NCI-H2081 (cell line): ENCODE measurements at regions not wholly inside any gene's neighbourhood (a gene's known extent, or its start where the extent isn't known, plus 50 kb on each side); places are given as distances from the start of the nearest gene placed in this dataset.
A peak's percentile ranks its signal among the peaks of the same experiment; 100 is the strongest.
"Not testable (repeated sequence)": the region's sequence is repeated elsewhere in the genome, so short reads cannot be mapped to it uniquely, and the experiment has no call there.

Source experiments
- DNase-seq, 2 experiments: peaks; one replicate each; lab custom pipeline; 2025; lab: John Stamatoyannopoulos, UW

GRCh38 chr2:2472044-2472443 lies 141.0 kb upstream of the MYT1L start:
- DNase-seq, result no peak

- no peak for DNase-seq
These were observed 135.5 kb upstream of the MYT1L start for GRCh38 chr2:2466534-2466933.

- peak; percentile 38 to 91 for DNase-seq
These were observed 133.6 kb upstream of the MYT1L start for GRCh38 chr2:2464643-2465042.

GRCh38 chr2:2464094-2464493 lies 133.0 kb upstream of the MYT1L start:
- no peak for DNase-seq

GRCh38 chr2:2456721-2457120 lies 125.6 kb upstream of the MYT1L start:
- DNase-seq, result no peak

- no peak for DNase-seq
These were observed 124.1 kb upstream of the MYT1L start for GRCh38 chr2:2455151-2455550.

GRCh38 chr2:2452961-2453360 lies 121.9 kb upstream of the MYT1L start:
- DNase-seq, result no peak

- not testable (repeated sequence) for DNase-seq
These were observed 120.2 kb upstream of the MYT1L start for GRCh38 chr2:2451275-2451674.

GRCh38 chr2:2448178-2448577 lies 117.1 kb upstream of the MYT1L start:
- no peak for DNase-seq

- no peak for DNase-seq
These were observed 91.5 kb upstream of the MYT1L start for GRCh38 chr2:2422621-2423020.

GRCh38 chr2:2413525-2413924 lies 82.5 kb upstream of the MYT1L start:
- no peak for DNase-seq

GRCh38 chr2:2410987-2411386 lies 79.9 kb upstream of the MYT1L start:
- no peak for DNase-seq

GRCh38 chr2:2409481-2409880 lies 78.4 kb upstream of the MYT1L start:
- no peak for DNase-seq

GRCh38 chr2:2405780-2406179 lies 74.7 kb upstream of the MYT1L start:
- DNase-seq, result no peak

- no peak for DNase-seq
These were observed 69.4 kb upstream of the MYT1L start for GRCh38 chr2:2400286-2401038.

- no peak for DNase-seq
These were observed 68.3 kb upstream of the MYT1L start for GRCh38 chr2:2399396-2399795.

GRCh38 chr2:2392332-2392731 lies 61.3 kb upstream of the MYT1L start:
- no peak for DNase-seq

- no peak for DNase-seq
These were observed 58.1 kb upstream of the MYT1L start for GRCh38 chr2:2389215-2389614.
